ENCODE measurements at regions not wholly inside any gene's neighbourhood (a gene's known extent, or its start where the extent isn't known, plus 50 kb on each side); places are given as distances from the start of the nearest gene placed in this dataset.

DNA sequence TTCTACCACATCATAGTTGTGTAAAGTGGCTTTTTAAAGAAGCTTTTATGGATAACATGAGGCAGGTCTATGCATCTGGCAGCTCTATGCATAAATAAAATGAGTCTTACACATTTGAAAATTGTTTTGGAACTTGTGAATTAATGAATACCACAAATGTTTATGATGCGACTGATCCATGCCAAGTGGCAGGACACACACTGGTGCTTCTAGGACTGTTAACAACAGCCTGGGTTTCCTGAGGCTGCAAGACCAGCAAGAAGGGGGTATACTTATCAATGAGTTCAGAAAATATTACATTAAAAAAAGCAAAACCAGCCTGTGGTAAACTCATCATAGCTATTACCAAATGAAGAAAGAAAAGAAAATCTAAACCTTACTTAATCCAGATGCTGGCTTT lies 212.9 kb upstream of the PDE10A start:
- Histone ChIP-seq H3K27ac (ENCODE audit: low read depth, low read length) (no peak overlapping the region), H3K9ac (ENCODE audit: low read length) (no peak overlapping the region), H3K4me3 (ENCODE audit: low read depth, low read length) (no peak overlapping the region), H3K4me1 (ENCODE audit: control insufficient read depth, insufficient read depth, low read length) (no peaks in the 10 kb centered on the region), H3K9me3 (ENCODE audit: control insufficient read depth, insufficient read depth, low read depth, low read length) (peaks cover 6% of the 10 kb centered on the region; the same call in 1 of the 2 replicates), H3K27me3 (ENCODE audit: control insufficient read depth, insufficient read depth, low read length) (no peaks in the 10 kb centered on the region), H3K36me3 (ENCODE audit: control insufficient read depth, insufficient read depth, low read length) (no peaks in the 10 kb centered on the region)

- peaks cover 17% of the 10 kb centered on the region; the same call in 1 of the 2 replicates for H3K9me3 ChIP-seq (ENCODE audit: control insufficient read depth, insufficient read depth, low read depth, low read length)
- H3K27ac ChIP-seq (ENCODE audit: low read depth, low read length): no peak overlapping the region
- no peak overlapping the region for H3K9ac ChIP-seq (ENCODE audit: low read length)
- H3K36me3 ChIP-seq (ENCODE audit: control insufficient read depth, insufficient read depth, low read length): no peaks in the 10 kb centered on the region
- no peaks in the 10 kb centered on the region for H3K4me1 ChIP-seq (ENCODE audit: control insufficient read depth, insufficient read depth, low read length)
- H3K27me3 ChIP-seq (ENCODE audit: control insufficient read depth, insufficient read depth, low read length): no peaks in the 10 kb centered on the region
- H3K4me3 ChIP-seq (ENCODE audit: low read depth, low read length): no peak overlapping the region
These were observed 210.9 kb upstream of the PDE10A start for GRCh38 chr6:165873976-165874375.

DNA sequence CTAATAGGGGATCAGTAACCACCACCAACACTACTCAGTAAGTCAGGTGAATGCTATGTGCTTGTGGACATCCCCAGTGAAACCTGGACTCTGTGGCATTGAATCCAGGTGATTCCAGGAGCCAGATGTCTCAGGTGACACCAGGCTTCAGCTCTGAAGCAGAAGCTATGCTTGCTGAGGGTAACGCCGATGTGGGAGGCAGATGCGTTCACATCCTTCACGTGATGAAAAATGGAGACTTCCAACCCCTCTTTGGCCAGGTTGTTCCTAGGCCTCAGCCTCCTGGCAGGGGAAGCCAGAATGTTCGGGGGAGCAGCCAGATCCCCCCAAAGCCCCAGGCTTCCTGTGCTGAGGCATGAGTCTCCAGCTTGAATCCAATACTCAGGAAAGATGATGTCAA lies 209.8 kb upstream of the PDE10A start:
- H3K4me1 ChIP-seq (ENCODE audit: control insufficient read depth, insufficient read depth, low read length): no peaks in the 10 kb centered on the region
- H3K27me3 ChIP-seq (ENCODE audit: control insufficient read depth, insufficient read depth, low read length): no peaks in the 10 kb centered on the region
- no peak overlapping the region for H3K27ac ChIP-seq (ENCODE audit: low read depth, low read length)
- H3K4me3 ChIP-seq (ENCODE audit: low read depth, low read length): no peak overlapping the region
- H3K9me3 ChIP-seq (ENCODE audit: control insufficient read depth, insufficient read depth, low read depth, low read length): peaks cover 15% of the 10 kb centered on the region; the same call in 1 of the 2 replicates
- no peak overlapping the region for H3K9ac ChIP-seq (ENCODE audit: low read length)
- no peaks in the 10 kb centered on the region for H3K36me3 ChIP-seq (ENCODE audit: control insufficient read depth, insufficient read depth, low read length)

GRCh38 chr6:165872311-165872710 lies 209.3 kb upstream of the PDE10A start:
- no peaks in the 10 kb centered on the region for H3K4me1 ChIP-seq (ENCODE audit: control insufficient read depth, insufficient read depth, low read length)
- no peak overlapping the region for H3K27ac ChIP-seq (ENCODE audit: low read depth, low read length)
- H3K9ac ChIP-seq (ENCODE audit: low read length): no peak overlapping the region
- H3K9me3 ChIP-seq (ENCODE audit: control insufficient read depth, insufficient read depth, low read depth, low read length): peaks cover 15% of the 10 kb centered on the region; the same call in 1 of the 2 replicates
- H3K36me3 ChIP-seq (ENCODE audit: control insufficient read depth, insufficient read depth, low read length): no peaks in the 10 kb centered on the region
- no peak overlapping the region for H3K4me3 ChIP-seq (ENCODE audit: low read depth, low read length)
- no peaks in the 10 kb centered on the region for H3K27me3 ChIP-seq (ENCODE audit: control insufficient read depth, insufficient read depth, low read length)

- Histone ChIP-seq H3K4me1 (ENCODE audit: control insufficient read depth, insufficient read depth, low read length) (no peaks in the 10 kb centered on the region), H3K27ac (ENCODE audit: low read depth, low read length) (no peak overlapping the region), H3K27me3 (ENCODE audit: control insufficient read depth, insufficient read depth, low read length) (no peaks in the 10 kb centered on the region), H3K9me3 (ENCODE audit: control insufficient read depth, insufficient read depth, low read depth, low read length) (peaks cover 15% of the 10 kb centered on the region; the same call in 1 of the 2 replicates), H3K9ac (ENCODE audit: low read length) (no peak overlapping the region), H3K4me3 (ENCODE audit: low read depth, low read length) (no peak overlapping the region), H3K36me3 (ENCODE audit: control insufficient read depth, insufficient read depth, low read length) (no peaks in the 10 kb centered on the region)
These were observed 208.5 kb upstream of the PDE10A start for GRCh38 chr6:165871571-165871970.

GRCh38 chr6:165869526-165869925 lies 206.5 kb upstream of the PDE10A start:
- Histone ChIP-seq H3K9ac (ENCODE audit: low read length) (no peak overlapping the region), H3K27me3 (ENCODE audit: control insufficient read depth, insufficient read depth, low read length) (no peaks in the 10 kb centered on the region), H3K4me1 (ENCODE audit: control insufficient read depth, insufficient read depth, low read length) (no peaks in the 10 kb centered on the region), H3K4me3 (ENCODE audit: low read depth, low read length) (no peak overlapping the region), H3K9me3 (ENCODE audit: control insufficient read depth, insufficient read depth, low read depth, low read length) (peaks cover 15% of the 10 kb centered on the region; the same call in 1 of the 2 replicates), H3K27ac (ENCODE audit: low read depth, low read length) (no peak overlapping the region), H3K36me3 (ENCODE audit: control insufficient read depth, insufficient read depth, low read length) (no peaks in the 10 kb centered on the region)

GRCh38 chr6:165864925-165865324 lies 201.9 kb upstream of the PDE10A start:
- no peaks in the 10 kb centered on the region for H3K27me3 ChIP-seq (ENCODE audit: control insufficient read depth, insufficient read depth, low read length)
- peaks cover 12% of the 10 kb centered on the region; the same call in 1 of the 2 replicates for H3K9me3 ChIP-seq (ENCODE audit: control insufficient read depth, insufficient read depth, low read depth, low read length)
- H3K9ac ChIP-seq (ENCODE audit: low read length): no peak overlapping the region
- no peaks in the 10 kb centered on the region for H3K36me3 ChIP-seq (ENCODE audit: control insufficient read depth, insufficient read depth, low read length)
- no peak overlapping the region for H3K4me3 ChIP-seq (ENCODE audit: low read depth, low read length)
- H3K4me1 ChIP-seq (ENCODE audit: control insufficient read depth, insufficient read depth, low read length): no peaks in the 10 kb centered on the region
- no peak overlapping the region for H3K27ac ChIP-seq (ENCODE audit: low read depth, low read length)

DNA sequence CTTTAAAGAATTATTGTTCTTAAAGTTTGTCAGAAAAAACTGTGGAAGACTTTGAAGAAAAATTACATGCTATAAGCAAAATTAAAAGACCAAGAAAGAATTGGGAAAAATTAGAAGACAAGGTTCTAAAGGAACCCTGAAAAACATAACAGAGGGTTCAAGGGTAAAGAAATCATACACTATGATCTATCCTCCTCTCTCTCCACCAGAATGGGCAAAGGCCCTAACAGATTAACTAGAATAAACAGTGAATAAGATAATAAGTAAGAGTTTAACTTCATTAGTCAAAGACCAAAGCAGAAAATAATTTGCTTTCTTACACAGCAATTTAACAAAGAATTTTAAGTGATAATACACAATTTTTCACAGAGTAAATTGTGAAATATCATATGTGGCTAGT lies 201.2 kb upstream of the PDE10A start:
- H3K4me1 ChIP-seq (ENCODE audit: control insufficient read depth, insufficient read depth, low read length): no peaks in the 10 kb centered on the region
- H3K27me3 ChIP-seq (ENCODE audit: control insufficient read depth, insufficient read depth, low read length): no peaks in the 10 kb centered on the region
- no peak overlapping the region for H3K4me3 ChIP-seq (ENCODE audit: low read depth, low read length)
- no peaks in the 10 kb centered on the region for H3K36me3 ChIP-seq (ENCODE audit: control insufficient read depth, insufficient read depth, low read length)
- H3K9me3 ChIP-seq (ENCODE audit: control insufficient read depth, insufficient read depth, low read depth, low read length): peaks cover 5% of the 10 kb centered on the region; the same call in 1 of the 2 replicates
- no peak overlapping the region for H3K9ac ChIP-seq (ENCODE audit: low read length)
- H3K27ac ChIP-seq (ENCODE audit: low read depth, low read length): no peak overlapping the region

- Histone ChIP-seq H3K4me1 (ENCODE audit: control insufficient read depth, insufficient read depth, low read length) (no peaks in the 10 kb centered on the region), H3K27ac (ENCODE audit: low read depth, low read length) (no peak overlapping the region), H3K36me3 (ENCODE audit: control insufficient read depth, insufficient read depth, low read length) (no peaks in the 10 kb centered on the region), H3K9me3 (ENCODE audit: control insufficient read depth, insufficient read depth, low read depth, low read length) (peaks cover 2% of the 10 kb centered on the region; the same call in 1 of the 2 replicates), H3K9ac (ENCODE audit: low read length) (no peak overlapping the region), H3K27me3 (ENCODE audit: control insufficient read depth, insufficient read depth, low read length) (no peaks in the 10 kb centered on the region), H3K4me3 (ENCODE audit: low read depth, low read length) (no peak overlapping the region)
These were observed 200.8 kb upstream of the PDE10A start for GRCh38 chr6:165863801-165864200.

DNA sequence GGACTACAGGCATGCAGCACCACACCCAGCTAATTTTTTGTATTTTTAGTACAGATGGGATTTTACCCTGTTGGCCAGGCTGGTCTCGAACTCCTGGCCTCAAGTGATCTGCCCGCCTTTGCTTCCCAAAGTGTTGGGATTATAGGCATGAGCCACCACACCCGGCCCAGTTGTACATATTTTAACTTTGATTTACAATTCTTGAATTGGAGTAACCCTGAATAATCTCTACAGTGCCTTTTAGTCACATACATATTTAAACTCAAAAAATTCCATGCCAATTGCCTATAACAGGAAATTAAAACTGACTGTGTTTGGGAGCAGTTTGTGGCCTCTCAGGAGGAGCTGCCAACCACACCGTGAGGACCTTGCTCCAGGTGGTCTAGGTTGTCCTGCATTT lies 199.8 kb upstream of the PDE10A start:
- Histone ChIP-seq H3K4me1 (ENCODE audit: control insufficient read depth, insufficient read depth, low read length) (no peaks in the 10 kb centered on the region), H3K4me3 (ENCODE audit: low read depth, low read length) (no peak overlapping the region), H3K27me3 (ENCODE audit: control insufficient read depth, insufficient read depth, low read length) (no peaks in the 10 kb centered on the region)

GRCh38 chr6:165861226-165861625 lies 198.2 kb upstream of the PDE10A start:
- Histone ChIP-seq H3K9ac (ENCODE audit: low read length) (no peak overlapping the region), H3K27ac (ENCODE audit: low read depth, low read length) (no peak overlapping the region), H3K4me1 (ENCODE audit: control insufficient read depth, insufficient read depth, low read length) (no peaks in the 10 kb centered on the region)

More for the DNA sequence above, 199.8 kb upstream of the PDE10A start:
- H3K36me3 ChIP-seq (ENCODE audit: control insufficient read depth, insufficient read depth, low read length): no peaks in the 10 kb centered on the region
- H3K27ac ChIP-seq (ENCODE audit: low read depth, low read length): no peak overlapping the region
- H3K9ac ChIP-seq (ENCODE audit: low read length): no peak overlapping the region
- H3K9me3 ChIP-seq (ENCODE audit: control insufficient read depth, insufficient read depth, low read depth, low read length): no peaks in the 10 kb centered on the region

GRCh38 chr6:165858586-165858985 lies 195.5 kb upstream of the PDE10A start:
- no peak overlapping the region for H3K4me3 ChIP-seq (ENCODE audit: low read depth, low read length)
- H3K9me3 ChIP-seq (ENCODE audit: control insufficient read depth, insufficient read depth, low read depth, low read length): no peaks in the 10 kb centered on the region
- H3K27ac ChIP-seq (ENCODE audit: low read depth, low read length): no peak overlapping the region
- H3K36me3 ChIP-seq (ENCODE audit: control insufficient read depth, insufficient read depth, low read length): no peaks in the 10 kb centered on the region
- no peak overlapping the region for H3K9ac ChIP-seq (ENCODE audit: low read length)
- peaks cover 31% of the 10 kb centered on the region for H3K27me3 ChIP-seq (ENCODE audit: control insufficient read depth, insufficient read depth, low read length)
- no peaks in the 10 kb centered on the region for H3K4me1 ChIP-seq (ENCODE audit: control insufficient read depth, insufficient read depth, low read length)

More at GRCh38 chr6:165861226-165861625, 198.2 kb upstream of the PDE10A start:
- Histone ChIP-seq H3K9me3 (ENCODE audit: control insufficient read depth, insufficient read depth, low read depth, low read length) (no peaks in the 10 kb centered on the region), H3K36me3 (ENCODE audit: control insufficient read depth, insufficient read depth, low read length) (no peaks in the 10 kb centered on the region), H3K4me3 (ENCODE audit: low read depth, low read length) (no peak overlapping the region), H3K27me3 (ENCODE audit: control insufficient read depth, insufficient read depth, low read length) (peaks cover 5% of the 10 kb centered on the region)

Data from HUES6 (cell line).